A673 (cell line): ENCODE measurements at regions not wholly inside any gene's neighbourhood (a gene's known extent, or its start where the extent isn't known, plus 50 kb on each side); places are given as distances from the start of the nearest gene placed in this dataset.
A peak's percentile ranks its signal among the peaks of the same experiment; 100 is the strongest.

Experiments
- BruUV-seq: library from RNA; stranded (reverse); fragments of 400-500 nt; replicated peaks from 2 replicates; lab custom pipeline; 2021; lab: Mats Ljungman, UMichigan
- CTCF ChIA-PET: fragments of 300-600 bp; sonication (Branson Sonifier 250); formaldehyde crosslinking; loops from one replicate; lab custom pipeline; 2022; ENCODE audit warnings: antibody characterized with exemption; lab: Charles Lee
- POLR2A ChIA-PET: fragments of 300-600 bp; sonication (Branson Sonifier 250); formaldehyde crosslinking; loops from one replicate; lab custom pipeline; 2022; ENCODE audit warnings: antibody characterized with exemption; ENCODE audit not compliant: low non-redundant PET; lab: Charles Lee
- DNase-seq: peaks from one replicate; pipeline ENCODE4 v3.0.0-alpha.2; 2015; ENCODE audit warnings: low spot score
- H3K27ac ChIP-seq: fragments of 200-600 bp; sonication (generic); 2 replicates; pipeline ENCODE4 v1.5.1; 2016; ENCODE audit warnings: mixed run types, low read depth, mild to moderate bottlenecking, mixed read lengths, antibody characterized with exemption, low read length; ENCODE audit not compliant: poor library complexity, severe bottlenecking
- H3K27me3 ChIP-seq: fragments of 200-600 bp; sonication (generic); replicated peaks from 2 replicates; pipeline ENCODE4 v1.6.1; 2017; ENCODE audit warnings: mixed run types, low read depth, mild to moderate bottlenecking, mixed read lengths, antibody characterized with exemption, low read length; ENCODE audit not compliant: insufficient read depth, poor library complexity
- H3K36me3 ChIP-seq: fragments of 200-600 bp; sonication (generic); 2 replicates; pipeline ENCODE4 v1.6.1; 2016; ENCODE audit warnings: mixed run types, mild to moderate bottlenecking, mixed read lengths, antibody characterized with exemption, low read length; ENCODE audit not compliant: insufficient read depth, poor library complexity, severe bottlenecking
- H3K4me1 ChIP-seq: fragments of 200-600 bp; sonication (generic); 2 replicates; pipeline ENCODE4 v1.6.1; 2017; ENCODE audit warnings: mixed run types, mild to moderate bottlenecking, mixed read lengths, antibody characterized with exemption, low read length; ENCODE audit not compliant: insufficient read depth, poor library complexity, severe bottlenecking
- H3K4me3 ChIP-seq: fragments of 200-600 bp; sonication (generic); 2 replicates; pipeline ENCODE4 v1.5.1; 2016; ENCODE audit warnings: low read depth, mixed run types, mild to moderate bottlenecking, mixed read lengths, low read length; ENCODE audit not compliant: poor library complexity, severe bottlenecking
- H3K9me3 ChIP-seq: fragments of 200-600 bp; sonication (generic); 2 replicates; pipeline ENCODE4 v1.6.1; 2016; ENCODE audit warnings: mixed run types, low read depth, mild to moderate bottlenecking, mixed read lengths, antibody characterized with exemption, low read length; ENCODE audit not compliant: poor library complexity, severe bottlenecking
- EZH2 ChIP-seq: fragments of 200-600 bp; sonication (generic); IDR thresholded peaks from 2 replicates; pipeline ENCODE4 v1.6.1; 2017; ENCODE audit warnings: borderline replicate concordance, low read depth, mild to moderate bottlenecking, mixed read lengths, antibody characterized with exemption, low read length; ENCODE audit not compliant: poor library complexity, severe bottlenecking
- intact Hi-C: fragments of 100-400 bp; cut with micrococcal nuclease; formaldehyde crosslinking; loops from one replicate; pipeline ENCODE4 v1.10.0; 2022; ENCODE audit not compliant: unreplicated experiment
- TF ChIP-seq, protein P1 (sequence below): fragments of 300-800, 200-600 bp; sonication (generic); conservative IDR thresholded peaks from 2 replicates; pipeline ENCODE4 v1.5.1; 2017; ENCODE audit warnings: low read depth, mild to moderate bottlenecking, antibody characterized with exemption, low read length, moderate library complexity, mixed read lengths

DNA sequence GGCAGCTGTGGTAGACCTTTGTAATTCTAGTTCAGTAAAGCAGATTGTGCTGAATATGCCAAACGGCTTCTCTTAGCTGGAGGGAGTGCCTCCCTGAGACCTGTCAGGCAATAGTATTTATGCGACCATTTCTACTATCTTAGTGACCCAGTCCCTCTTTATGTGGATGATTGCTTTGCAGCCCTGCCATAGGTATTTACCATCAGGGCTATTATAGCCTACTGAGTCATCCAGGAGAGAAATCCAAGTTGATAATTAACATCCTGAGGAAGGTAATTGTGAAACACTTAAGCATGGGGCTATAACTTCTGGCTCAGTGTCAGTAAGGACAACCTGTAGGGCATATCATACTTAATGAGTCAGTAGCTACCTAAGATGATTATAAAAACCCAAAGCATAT is 103.9 kb upstream of the MAOA start:
- H3K27ac ChIP-seq, result peak overlapping the region; percentile 71
- CTCF ChIA-PET, result interaction anchor here (0.6 kb wide), 1 partner anchor 288 kb away, joined by 3 read pairs; no protein-coding TSS in a partner anchor
- intact Hi-C loops, result loop anchor here (5.0 to 10.0 kb wide), 3 partner anchors 397 to 1997 kb away; no protein-coding TSS in a partner anchor

GRCh38 chrX:43552703-43553102 is 103.4 kb upstream of the MAOA start:
- intact Hi-C loops, result loop anchor here (5.0 to 10.0 kb wide), 3 partner anchors 398 to 1998 kb away; no protein-coding TSS in a partner anchor
- no TSS peak for BruUV-seq
- TF ChIP-seq, protein P1, sequence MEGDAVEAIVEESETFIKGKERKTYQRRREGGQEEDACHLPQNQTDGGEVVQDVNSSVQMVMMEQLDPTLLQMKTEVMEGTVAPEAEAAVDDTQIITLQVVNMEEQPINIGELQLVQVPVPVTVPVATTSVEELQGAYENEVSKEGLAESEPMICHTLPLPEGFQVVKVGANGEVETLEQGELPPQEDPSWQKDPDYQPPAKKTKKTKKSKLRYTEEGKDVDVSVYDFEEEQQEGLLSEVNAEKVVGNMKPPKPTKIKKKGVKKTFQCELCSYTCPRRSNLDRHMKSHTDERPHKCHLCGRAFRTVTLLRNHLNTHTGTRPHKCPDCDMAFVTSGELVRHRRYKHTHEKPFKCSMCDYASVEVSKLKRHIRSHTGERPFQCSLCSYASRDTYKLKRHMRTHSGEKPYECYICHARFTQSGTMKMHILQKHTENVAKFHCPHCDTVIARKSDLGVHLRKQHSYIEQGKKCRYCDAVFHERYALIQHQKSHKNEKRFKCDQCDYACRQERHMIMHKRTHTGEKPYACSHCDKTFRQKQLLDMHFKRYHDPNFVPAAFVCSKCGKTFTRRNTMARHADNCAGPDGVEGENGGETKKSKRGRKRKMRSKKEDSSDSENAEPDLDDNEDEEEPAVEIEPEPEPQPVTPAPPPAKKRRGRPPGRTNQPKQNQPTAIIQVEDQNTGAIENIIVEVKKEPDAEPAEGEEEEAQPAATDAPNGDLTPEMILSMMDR, result no peak
- no peak for TF ChIP-seq EZH2
- Histone ChIP-seq H3K27me3 (no peaks in the 10 kb centered on the region), H3K27ac (peak overlapping the region; percentile 71), H3K4me3 (no peak overlapping the region), H3K4me1 (peaks cover 22% of the 10 kb centered on the region), H3K36me3 (no peaks in the 10 kb centered on the region), H3K9me3 (no peaks in the 10 kb centered on the region)
- CTCF ChIA-PET, result no interaction called here
- POLR2A ChIA-PET, result no interaction called here
- DNase-seq, result no peak

More for the DNA sequence above, 103.9 kb upstream of the MAOA start:
- Histone ChIP-seq H3K4me3 (peak overlapping the region; percentile 19), H3K9me3 (no peaks in the 10 kb centered on the region), H3K36me3 (no peaks in the 10 kb centered on the region), H3K4me1 (peaks cover 22% of the 10 kb centered on the region), H3K27me3 (no peaks in the 10 kb centered on the region)
- POLR2A ChIA-PET, result no interaction called here
- BruUV-seq, result TSS peak; percentile 94
- no peak for DNase-seq
- TF ChIP-seq EZH2, result no peak
- TF ChIP-seq, protein P1, result no peak

DNA sequence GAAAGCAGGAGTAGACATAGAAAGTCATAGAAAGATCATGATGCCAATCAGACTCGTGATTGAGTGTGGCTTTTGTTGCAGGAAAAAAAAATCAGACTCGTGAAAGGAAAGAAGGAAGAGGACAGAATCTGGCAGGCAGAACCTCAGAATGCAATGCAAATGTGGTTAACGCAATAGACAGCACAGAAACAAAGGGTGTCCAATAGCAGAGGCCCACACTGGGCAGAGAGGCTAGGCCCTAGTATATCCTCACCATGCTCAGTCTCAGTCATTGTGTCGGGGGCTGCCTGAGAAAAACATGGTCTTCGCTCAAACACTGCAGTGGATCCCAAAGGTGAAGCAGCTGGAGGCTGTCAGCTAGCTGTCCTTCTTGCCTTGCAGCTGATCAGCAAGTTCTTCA is 102.8 kb upstream of the MAOA start:
- TF ChIP-seq, protein P1, result no peak
- no peak for TF ChIP-seq EZH2
- intact Hi-C loops, result loop anchor here (5.0 to 10.0 kb wide), 3 partner anchors 398 to 1998 kb away; no protein-coding TSS in a partner anchor
- no peak for DNase-seq
- Histone ChIP-seq H3K9me3 (no peaks in the 10 kb centered on the region), H3K27me3 (no peaks in the 10 kb centered on the region), H3K4me3 (no peak overlapping the region), H3K27ac (peak overlapping the region; percentile 22), H3K36me3 (no peaks in the 10 kb centered on the region), H3K4me1 (peaks cover 22% of the 10 kb centered on the region)
- ChIA-PET POLR2A (no interaction called here), CTCF (no interaction called here)
- BruUV-seq, result no TSS peak
